C4-2B (cell line): ENCODE measurements at regions not wholly inside any gene's neighbourhood (a gene's known extent, or its start where the extent isn't known, plus 50 kb on each side); places are given as distances from the start of the nearest gene placed in this dataset.

Experiments used
- CTCF ChIP-seq: fragments of 450-650 bp; conservative IDR thresholded peaks from 2 replicates; pipeline ENCODE4 v1.5.1; 2017; ENCODE audit warnings: mild to moderate bottlenecking
- ZFX ChIP-seq: fragments of 450-650 bp; IDR thresholded peaks from 2 replicates; pipeline ENCODE4 v1.6.1; 2017

GRCh38 chr14:36066636-36067035 lies 109.9 kb downstream of the PTCSC3 start:
- no peak for TF ChIP-seq CTCF
- no peak for TF ChIP-seq ZFX
